ENCODE measurements at regions not wholly inside any gene's neighbourhood (a gene's known extent, or its start where the extent isn't known, plus 50 kb on each side); places are given as distances from the start of the nearest gene placed in this dataset.

DNA sequence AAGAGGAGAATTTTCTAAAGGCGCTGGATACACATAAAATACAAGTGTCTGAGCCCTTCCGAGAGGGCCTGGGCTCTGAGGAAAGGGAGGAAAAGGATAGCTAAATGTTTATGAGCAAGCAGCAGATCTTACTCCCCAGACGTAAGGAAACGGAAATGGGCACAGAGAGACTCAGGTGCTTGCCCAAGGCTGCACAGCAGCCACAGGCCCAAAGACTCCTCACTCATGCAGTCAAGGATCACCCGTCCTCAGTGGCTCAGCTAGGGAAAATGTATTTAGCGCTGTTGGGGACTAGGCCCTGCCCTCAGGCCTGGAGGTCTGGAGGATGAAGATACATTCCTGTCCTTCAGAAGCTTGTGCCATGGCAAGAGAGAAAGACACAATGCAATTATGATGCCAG is 107.2 kb upstream of the SYT13 start:
- TF ChIP-seq POLR2A (IDR thresholded peaks at IDR 0.05) (no peak), CTCF (IDR thresholded peaks at IDR 0.05) (no peak), POLR2AphosphoS5 (IDR thresholded peaks at IDR 0.05; ENCODE audit: insufficient read depth in 1 of 2, low read depth in 1 of 2) (no peak)

DNA sequence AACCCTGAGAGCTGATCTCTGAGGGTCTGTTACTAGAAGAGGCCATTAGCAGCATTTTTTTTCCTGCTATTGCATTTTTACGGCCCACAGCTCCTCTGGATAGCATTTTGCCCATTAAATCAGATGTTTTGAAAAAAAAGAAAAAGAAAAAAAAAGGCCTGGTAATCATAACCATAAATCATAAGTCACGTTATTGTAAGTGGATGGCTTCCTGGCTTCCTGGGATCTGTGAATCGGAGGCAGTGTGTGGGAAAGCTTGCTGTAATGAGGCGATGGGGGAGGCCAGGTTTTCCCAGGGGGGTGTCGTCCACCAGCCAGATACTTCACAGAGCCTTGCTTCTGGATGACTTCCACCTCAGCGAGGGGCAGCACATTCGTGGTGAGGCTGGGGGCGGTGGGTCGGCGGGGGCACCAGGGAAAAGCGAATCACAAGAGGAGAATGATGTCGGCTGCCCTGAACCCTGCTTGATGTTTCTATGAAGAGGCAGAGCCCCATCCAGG is 106.5 kb upstream of the SYT13 start:
- no peak for DNase-seq (ENCODE audit: extremely low spot score in 2 of 2)
- intact Hi-C loops (cut with DNase I): loop anchor here (5.0 kb wide), 1 partner anchor 1365 kb away; no protein-coding TSS in a partner anchor
- no peak overlapping the region for H3K27ac ChIP-seq
- H3K9me3 ChIP-seq: no peaks in the 10 kb centered on the region
- no peaks in the 10 kb centered on the region for H3K4me1 ChIP-seq
- no peaks in the 10 kb centered on the region for H3K36me3 ChIP-seq
- no peak overlapping the region for H3K4me3 ChIP-seq
- TF ChIP-seq POLR2AphosphoS5 (IDR thresholded peaks at IDR 0.05; ENCODE audit: insufficient read depth in 1 of 2, low read depth in 1 of 2) (no peak), POLR2A (IDR thresholded peaks at IDR 0.05) (no peak)
- no peaks in the 10 kb centered on the region for H3K27me3 ChIP-seq

More for the DNA sequence above, 107.2 kb upstream of the SYT13 start:
- no peaks in the 10 kb centered on the region for H3K4me1 ChIP-seq
- no peak for DNase-seq (ENCODE audit: extremely low spot score in 2 of 2)
- no peaks in the 10 kb centered on the region for H3K27me3 ChIP-seq
- intact Hi-C loops (cut with DNase I): loop anchor here (5.0 kb wide), 1 partner anchor 1364 kb away; no protein-coding TSS in a partner anchor
- no peaks in the 10 kb centered on the region for H3K36me3 ChIP-seq
- H3K27ac ChIP-seq: no peak overlapping the region
- no peaks in the 10 kb centered on the region for H3K9me3 ChIP-seq
- H3K4me3 ChIP-seq: no peak overlapping the region

GRCh38 chr11:45392154-45392553 is 106.0 kb upstream of the SYT13 start:
- no peaks in the 10 kb centered on the region for H3K36me3 ChIP-seq
- H3K27ac ChIP-seq: no peak overlapping the region
- no peak overlapping the region for H3K4me3 ChIP-seq
- H3K4me1 ChIP-seq: no peaks in the 10 kb centered on the region
- intact Hi-C loops (cut with DNase I): loop anchor here (5.0 kb wide), 1 partner anchor 1365 kb away; no protein-coding TSS in a partner anchor
- no peak for DNase-seq (ENCODE audit: extremely low spot score in 2 of 2)
- H3K9me3 ChIP-seq: no peaks in the 10 kb centered on the region
- no peak for TF ChIP-seq POLR2AphosphoS5 (IDR thresholded peaks at IDR 0.05; ENCODE audit: insufficient read depth in 1 of 2, low read depth in 1 of 2)
- TF ChIP-seq CTCF (IDR thresholded peaks at IDR 0.05): no peak
- no peak for TF ChIP-seq POLR2A (IDR thresholded peaks at IDR 0.05)
- H3K27me3 ChIP-seq: no peaks in the 10 kb centered on the region

- TF ChIP-seq POLR2AphosphoS5 (IDR thresholded peaks at IDR 0.05; ENCODE audit: insufficient read depth in 1 of 2, low read depth in 1 of 2): no peak
- TF ChIP-seq POLR2A (IDR thresholded peaks at IDR 0.05): no peak
- TF ChIP-seq CTCF (IDR thresholded peaks at IDR 0.05): no peak
- Histone ChIP-seq H3K27me3 (no peaks in the 10 kb centered on the region), H3K27ac (no peak overlapping the region), H3K4me3 (no peak overlapping the region), H3K4me1 (no peaks in the 10 kb centered on the region), H3K36me3 (no peaks in the 10 kb centered on the region), H3K9me3 (no peaks in the 10 kb centered on the region)
- DNase-seq (ENCODE audit: extremely low spot score in 2 of 2): no peak
- intact Hi-C loops (cut with DNase I): loop anchor here (5.0 kb wide), 1 partner anchor 1366 kb away; no protein-coding TSS in a partner anchor
These were observed 105.2 kb upstream of the SYT13 start for GRCh38 chr11:45391168-45391850.

DNA sequence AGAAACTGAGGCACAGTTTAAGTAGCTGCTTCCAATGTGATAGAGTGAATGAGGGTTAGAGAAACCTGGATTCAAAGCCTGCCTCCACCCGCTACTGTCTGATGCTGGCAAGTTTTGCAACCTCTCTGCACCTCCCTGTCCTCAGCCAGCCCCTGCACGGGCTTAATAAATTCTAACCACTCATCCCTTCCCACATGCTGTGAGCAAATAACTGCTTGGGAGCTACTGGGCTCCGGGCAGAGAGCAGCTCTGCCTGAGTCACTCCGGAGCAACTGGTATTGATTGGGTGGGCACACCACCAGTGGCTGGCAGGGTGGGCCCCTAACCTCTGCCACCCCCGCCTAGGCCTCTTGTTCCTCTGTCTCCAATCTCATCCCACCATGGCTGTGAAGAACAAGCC is 104.3 kb upstream of the SYT13 start:
- H3K9me3 ChIP-seq: no peaks in the 10 kb centered on the region
- intact Hi-C loops (cut with DNase I): loop anchor here (5.0 kb wide), 1 partner anchor 1367 kb away; no protein-coding TSS in a partner anchor
- H3K36me3 ChIP-seq: no peaks in the 10 kb centered on the region
- no peak overlapping the region for H3K27ac ChIP-seq
- no peak for DNase-seq (ENCODE audit: extremely low spot score in 2 of 2)
- H3K4me1 ChIP-seq: no peaks in the 10 kb centered on the region
- TF ChIP-seq CTCF (IDR thresholded peaks at IDR 0.05) (no peak), POLR2AphosphoS5 (IDR thresholded peaks at IDR 0.05; ENCODE audit: insufficient read depth in 1 of 2, low read depth in 1 of 2) (no peak)
- H3K27me3 ChIP-seq: no peaks in the 10 kb centered on the region
- no peak overlapping the region for H3K4me3 ChIP-seq

Measured in vagina (tissue), 2 donors.